AG20443 (cell line): ENCODE measurements at regions not wholly inside any gene's neighbourhood (a gene's known extent, or its start where the extent isn't known, plus 50 kb on each side); places are given as distances from the start of the nearest gene placed in this dataset.
"Not testable (repeated sequence)": the region's sequence is repeated elsewhere in the genome, so short reads cannot be mapped to it uniquely, and the experiment has no call there.

ENCODE experiments used
- DNase-seq: peaks from one replicate; pipeline ENCODE4 v3.0.0; 2012; ENCODE audit warnings: low spot score, mixed read lengths

- no peak for DNase-seq
Observed at GRCh38 chr5:104326966-104327365, 764.4 kb upstream of the NUDT12 start.

GRCh38 chr5:104325356-104325755 lies 762.8 kb upstream of the NUDT12 start:
- no peak for DNase-seq

GRCh38 chr5:104316676-104317075 lies 754.1 kb upstream of the NUDT12 start:
- not testable (repeated sequence) for DNase-seq

- no peak for DNase-seq
Observed at GRCh38 chr5:104312481-104312880, 749.9 kb upstream of the NUDT12 start.

- no peak for DNase-seq
Observed at GRCh38 chr5:104305602-104306001, 743.0 kb upstream of the NUDT12 start.

- no peak for DNase-seq
Observed at GRCh38 chr5:104299998-104300706, 737.6 kb upstream of the NUDT12 start.

- no peak for DNase-seq
Observed at GRCh38 chr5:104298518-104298917, 735.9 kb upstream of the NUDT12 start.

- DNase-seq: no peak
Observed at GRCh38 chr5:104297076-104297475, 734.5 kb upstream of the NUDT12 start.

- no peak for DNase-seq
Observed at GRCh38 chr5:104295991-104296390, 733.4 kb upstream of the NUDT12 start.

- no peak for DNase-seq
Observed at GRCh38 chr5:104283136-104283535, 720.5 kb upstream of the NUDT12 start.

- DNase-seq: no peak
Observed at GRCh38 chr5:104273725-104274124, 711.1 kb upstream of the NUDT12 start.

- no peak for DNase-seq
Observed at GRCh38 chr5:104267320-104268015, 704.9 kb upstream of the NUDT12 start.

- DNase-seq: no peak
Observed at GRCh38 chr5:104266161-104266560, 703.6 kb upstream of the NUDT12 start.

GRCh38 chr5:104265531-104266140 lies 703.0 kb upstream of the NUDT12 start:
- DNase-seq: no peak

GRCh38 chr5:104247260-104247659 lies 684.7 kb upstream of the NUDT12 start:
- DNase-seq: no peak

- DNase-seq: no peak
Observed at GRCh38 chr5:104241046-104241445, 678.5 kb upstream of the NUDT12 start.

- no peak for DNase-seq
Observed at GRCh38 chr5:104237586-104237985, 675.0 kb upstream of the NUDT12 start.

- no peak for DNase-seq
Observed at GRCh38 chr5:104223885-104224773, 661.5 kb upstream of the NUDT12 start.

GRCh38 chr5:104218200-104218599 lies 655.6 kb upstream of the NUDT12 start:
- DNase-seq: no peak

- DNase-seq: no peak
Observed at GRCh38 chr5:104213216-104213615, 650.6 kb upstream of the NUDT12 start.

- DNase-seq: no peak
Observed at GRCh38 chr5:104199771-104200170, 637.2 kb upstream of the NUDT12 start.

GRCh38 chr5:104198156-104198555 lies 635.6 kb upstream of the NUDT12 start:
- no peak for DNase-seq
